Neural cell (in vitro differentiated cells): ENCODE measurements at regions not wholly inside any gene's neighbourhood (a gene's known extent, or its start where the extent isn't known, plus 50 kb on each side); places are given as distances from the start of the nearest gene placed in this dataset.

Source experiments
- H2AFZ ChIP-seq: fragments of 200-600, 300-800 bp; sonication (generic), shearing (Covaris generic); 2 replicates; pipeline ENCODE4 v1.6.0; 2014; ENCODE audit warnings: low read depth, mild to moderate bottlenecking, antibody characterized with exemption, low read length, moderate library complexity
- H3F3A ChIP-seq: fragments of 200-600 bp; shearing (Covaris generic); 2 replicates; pipeline ENCODE4 v1.6.1; 2016; ENCODE audit warnings: mild to moderate bottlenecking, moderate library complexity, mixed read lengths, antibody characterized with exemption, low read length; ENCODE audit not compliant: insufficient read depth, poor library complexity, severe bottlenecking
- H3K27ac ChIP-seq: fragments of 200-600, 300-800 bp; sonication (generic), shearing (Covaris generic); 2 replicates; pipeline ENCODE4 v1.5.1; 2014; ENCODE audit warnings: mild to moderate bottlenecking, low read length, moderate library complexity
- H3K27me3 ChIP-seq: fragments of 300-800, 200-600 bp; sonication (generic), shearing (Covaris generic); 2 replicates; pipeline ENCODE4 v1.6.0; 2014; ENCODE audit warnings: mild to moderate bottlenecking, low read depth, low read length, moderate library complexity; ENCODE audit not compliant: insufficient read depth
- H3K36me3 ChIP-seq: fragments of 300-800, 200-600 bp; sonication (generic), shearing (Covaris generic); 2 replicates; pipeline ENCODE4 v1.5.1; 2014; ENCODE audit warnings: mild to moderate bottlenecking, antibody characterized with exemption, low read length, moderate library complexity; ENCODE audit not compliant: insufficient read depth
- H3K4me2 ChIP-seq: fragments of 300-800, 200-600 bp; sonication (generic), shearing (Covaris generic); 2 replicates; pipeline ENCODE4 v1.6.0; 2014; ENCODE audit warnings: mild to moderate bottlenecking, low read length
- H3K4me3 ChIP-seq: fragments of 300-800, 200-600 bp; sonication (generic), shearing (Covaris generic); 2 replicates; pipeline ENCODE4 v1.5.1; 2014; ENCODE audit warnings: mild to moderate bottlenecking, low read length, moderate library complexity
- H3K79me2 ChIP-seq: fragments of 200-600 bp; shearing (Covaris generic); replicated peaks from 2 replicates; pipeline ENCODE4 v1.6.0; 2014; ENCODE audit warnings: mild to moderate bottlenecking, low read length, moderate library complexity; ENCODE audit not compliant: insufficient read depth
- H3K9ac ChIP-seq: fragments of 300-800, 200-600 bp; sonication (generic), shearing (Covaris generic); 2 replicates; pipeline ENCODE4 v1.6.1; 2016; ENCODE audit warnings: mild to moderate bottlenecking, low read length, mixed read lengths
- H3K9me2 ChIP-seq: fragments of 200-600 bp; shearing (Covaris generic); 2 replicates; pipeline ENCODE4 v1.6.1; 2016; ENCODE audit warnings: mild to moderate bottlenecking, low read length, mixed read lengths; ENCODE audit not compliant: insufficient read depth
- H3K9me3 ChIP-seq: fragments of 200-600, 300-800 bp; sonication (generic), shearing (Covaris generic); 2 replicates; pipeline ENCODE4 v1.6.1; 2016; ENCODE audit warnings: mild to moderate bottlenecking, mixed run types, low read length, moderate library complexity, mixed read lengths
- H4K20me1 ChIP-seq: fragments of 200-600 bp; shearing (Covaris generic); 2 replicates; pipeline ENCODE4 v1.6.1; 2016; ENCODE audit warnings: mild to moderate bottlenecking, mixed run types; ENCODE audit not compliant: insufficient read depth
- CTCF ChIP-seq: fragments of 450-650 bp; IDR thresholded peaks from 2 replicates; pipeline ENCODE4 v1.5.1; 2014; ENCODE audit warnings: antibody characterized with exemption, mild to moderate bottlenecking, moderate library complexity; ENCODE audit not compliant: poor library complexity, severe bottlenecking
- EP300 ChIP-seq: fragments of 450-650 bp; conservative IDR thresholded peaks from 2 replicates; pipeline ENCODE4 v1.6.1; 2014; ENCODE audit warnings: antibody characterized with exemption, mild to moderate bottlenecking, moderate library complexity; ENCODE audit not compliant: poor library complexity, severe bottlenecking
- EZH2 ChIP-seq: fragments of 200-600, 300-800 bp; shearing (Covaris generic), sonication (generic); IDR thresholded peaks from 2 replicates; pipeline ENCODE4 v1.6.1; 2014; ENCODE audit warnings: antibody characterized with exemption, low read length, borderline replicate concordance, mild to moderate bottlenecking; ENCODE audit not compliant: insufficient read depth, poor library complexity, severe bottlenecking
- MXI1 ChIP-seq: fragments of 450-650 bp; conservative IDR thresholded peaks from 2 replicates; pipeline ENCODE4 v1.6.1; 2014; ENCODE audit warnings: antibody characterized with exemption, mild to moderate bottlenecking; ENCODE audit not compliant: poor library complexity, severe bottlenecking
- POLR2AphosphoS5 ChIP-seq: IDR thresholded peaks from 2 replicates; pipeline ENCODE4 v1.6.1; 2012
- RAD21 ChIP-seq: fragments of 450-650 bp; conservative IDR thresholded peaks from 2 replicates; pipeline ENCODE4 v1.6.1; 2014; ENCODE audit warnings: antibody characterized with exemption, mild to moderate bottlenecking, moderate library complexity
- REST ChIP-seq: IDR thresholded peaks from 2 replicates; pipeline ENCODE4 v1.6.1; 2012; ENCODE audit warnings: borderline replicate concordance
- SMC3 ChIP-seq: fragments of 450-650 bp; conservative IDR thresholded peaks from 2 replicates; pipeline ENCODE4 v1.6.1; 2014; ENCODE audit warnings: antibody characterized with exemption, mild to moderate bottlenecking, moderate library complexity; ENCODE audit not compliant: poor library complexity
- TAF1 ChIP-seq: IDR thresholded peaks from 2 replicates; pipeline ENCODE4 v1.6.1; 2012; ENCODE audit warnings: low read depth

DNA sequence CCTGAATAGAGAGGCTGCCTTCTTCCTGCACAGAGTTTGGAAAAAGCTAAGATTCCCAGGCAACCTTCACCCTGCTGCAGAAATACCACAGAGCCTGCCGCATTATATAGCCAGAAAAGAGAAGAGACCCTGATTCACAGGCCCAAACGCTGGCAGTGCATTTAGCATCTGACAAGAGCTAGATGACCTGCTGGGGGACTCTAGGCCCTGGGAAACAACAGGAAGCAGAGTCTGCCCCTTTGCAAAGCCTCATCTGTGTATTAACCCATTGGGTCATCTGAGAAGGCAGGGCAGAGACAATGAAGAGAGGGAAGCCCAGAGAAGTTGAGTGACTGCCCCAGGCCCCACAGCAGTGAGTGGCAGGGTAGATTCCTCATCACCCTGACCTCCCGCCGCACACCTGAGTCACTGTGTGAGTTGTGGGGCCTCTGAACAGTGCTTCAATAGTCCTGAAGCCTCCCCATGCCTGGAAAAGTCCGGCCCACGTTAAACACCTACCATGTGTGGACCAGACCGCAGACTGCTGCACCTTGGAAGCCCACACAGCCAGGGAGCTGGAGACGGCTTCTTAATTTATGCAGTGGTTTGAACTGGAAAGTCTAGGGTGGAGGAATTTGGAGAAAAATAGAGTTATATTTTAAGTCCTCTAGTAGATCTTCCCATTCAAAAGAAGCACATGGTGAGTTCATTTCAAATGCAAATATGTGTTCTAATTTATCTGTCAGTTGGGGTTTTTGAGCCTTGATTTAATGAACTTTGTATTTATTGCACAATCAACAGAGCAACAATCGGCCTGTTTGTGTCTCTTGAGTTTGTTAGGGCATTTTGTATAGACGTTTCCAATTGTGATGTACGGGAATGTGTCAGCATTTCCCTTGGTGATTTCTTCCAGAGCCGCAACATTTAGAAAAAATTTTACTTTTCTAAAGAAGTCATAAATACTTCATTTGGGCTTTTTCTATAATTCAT, 80.4 kb upstream of the GPR26 start:
- no peaks in the 10 kb centered on the region for H3K79me2 ChIP-seq
- H4K20me1 ChIP-seq, result no peaks in the 10 kb centered on the region
- TF ChIP-seq MXI1 (no peak), REST (no peak), CTCF (no peak), TAF1 (no peak), EP300 (no peak), POLR2AphosphoS5 (no peak), EZH2 (no peak), SMC3 (no peak), RAD21 (no peak)
- H3K9me3 ChIP-seq, result no peaks in the 10 kb centered on the region
- no peak overlapping the region for H3K4me3 ChIP-seq
- H2AFZ ChIP-seq, result no peak overlapping the region
- H3K9me2 ChIP-seq, result no peaks in the 10 kb centered on the region
- H3F3A ChIP-seq, result no peaks in the 10 kb centered on the region
- H3K9ac ChIP-seq, result no peak overlapping the region
- H3K36me3 ChIP-seq, result no peaks in the 10 kb centered on the region
- H3K27me3 ChIP-seq, result peaks cover 24% of the 10 kb centered on the region
- H3K4me2 ChIP-seq, result no peak overlapping the region
- H3K27ac ChIP-seq, result no peak overlapping the region

DNA sequence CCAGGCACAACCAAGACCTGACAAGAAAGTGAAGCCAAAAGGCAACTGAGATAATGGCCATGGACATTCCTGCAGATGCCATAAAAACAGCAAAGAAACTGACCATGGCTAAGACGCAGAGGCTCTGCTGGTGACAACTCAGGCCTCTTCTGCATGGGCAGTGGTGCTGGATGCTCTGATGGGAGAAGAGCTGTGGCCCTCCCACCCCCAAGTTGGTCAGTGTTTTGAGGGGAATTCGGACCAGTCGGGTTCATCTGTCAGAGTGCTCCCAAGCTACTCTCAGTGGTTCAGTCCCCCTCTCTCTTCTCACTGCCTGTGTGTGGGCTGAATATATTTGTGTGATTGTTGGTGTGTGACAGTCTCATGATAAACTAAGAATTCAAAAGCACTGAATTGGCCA, 79.0 kb upstream of the GPR26 start:
- Histone ChIP-seq H3K9ac (no peak overlapping the region), H3K79me2 (no peaks in the 10 kb centered on the region), H3K4me3 (no peak overlapping the region), H3K9me3 (no peaks in the 10 kb centered on the region), H3K27me3 (peaks cover 21% of the 10 kb centered on the region), H2AFZ (no peak overlapping the region), H3F3A (no peaks in the 10 kb centered on the region), H4K20me1 (no peaks in the 10 kb centered on the region), H3K9me2 (no peaks in the 10 kb centered on the region), H3K27ac (no peak overlapping the region), H3K4me2 (no peak overlapping the region), H3K36me3 (no peaks in the 10 kb centered on the region)
- TF ChIP-seq EZH2 (no peak), EP300 (no peak), REST (no peak), RAD21 (no peak), SMC3 (no peak), POLR2AphosphoS5 (no peak), CTCF (no peak), TAF1 (no peak), MXI1 (no peak)
